ENCODE measurements at regions not wholly inside any gene's neighbourhood (a gene's known extent, or its start where the extent isn't known, plus 50 kb on each side); places are given as distances from the start of the nearest gene placed in this dataset.

DNA sequence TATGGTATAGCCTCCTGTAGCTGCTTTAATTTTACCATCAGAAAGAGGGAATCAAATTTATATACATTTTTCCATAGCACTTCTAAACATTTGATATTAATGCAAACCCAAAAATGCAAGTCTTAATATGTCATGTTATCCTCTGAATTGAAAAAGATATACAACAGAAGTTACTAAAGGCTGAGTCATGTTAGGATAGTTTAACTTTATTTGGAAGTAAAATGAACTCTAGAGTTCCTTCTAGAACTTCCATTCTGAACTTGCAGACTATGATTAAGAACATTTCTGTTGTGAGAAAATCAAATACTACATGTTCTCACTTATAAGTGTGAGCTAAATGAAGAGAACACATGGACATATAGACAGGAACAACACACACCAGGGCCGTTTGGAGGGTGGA lies 317.3 kb upstream of the PRR16 start:
- TF ChIP-seq, protein P1, sequence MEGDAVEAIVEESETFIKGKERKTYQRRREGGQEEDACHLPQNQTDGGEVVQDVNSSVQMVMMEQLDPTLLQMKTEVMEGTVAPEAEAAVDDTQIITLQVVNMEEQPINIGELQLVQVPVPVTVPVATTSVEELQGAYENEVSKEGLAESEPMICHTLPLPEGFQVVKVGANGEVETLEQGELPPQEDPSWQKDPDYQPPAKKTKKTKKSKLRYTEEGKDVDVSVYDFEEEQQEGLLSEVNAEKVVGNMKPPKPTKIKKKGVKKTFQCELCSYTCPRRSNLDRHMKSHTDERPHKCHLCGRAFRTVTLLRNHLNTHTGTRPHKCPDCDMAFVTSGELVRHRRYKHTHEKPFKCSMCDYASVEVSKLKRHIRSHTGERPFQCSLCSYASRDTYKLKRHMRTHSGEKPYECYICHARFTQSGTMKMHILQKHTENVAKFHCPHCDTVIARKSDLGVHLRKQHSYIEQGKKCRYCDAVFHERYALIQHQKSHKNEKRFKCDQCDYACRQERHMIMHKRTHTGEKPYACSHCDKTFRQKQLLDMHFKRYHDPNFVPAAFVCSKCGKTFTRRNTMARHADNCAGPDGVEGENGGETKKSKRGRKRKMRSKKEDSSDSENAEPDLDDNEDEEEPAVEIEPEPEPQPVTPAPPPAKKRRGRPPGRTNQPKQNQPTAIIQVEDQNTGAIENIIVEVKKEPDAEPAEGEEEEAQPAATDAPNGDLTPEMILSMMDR (IDR thresholded peaks at IDR 0.05; ENCODE audit: insufficient read depth, low read depth, low read length) = no peak
- no peak for TF ChIP-seq EZH2 (IDR thresholded peaks at IDR 0.05; ENCODE audit: insufficient read depth, low read length)
